T1000 (cell line): ENCODE measurements at regions not wholly inside any gene's neighbourhood (a gene's known extent, or its start where the extent isn't known, plus 50 kb on each side); places are given as distances from the start of the nearest gene placed in this dataset.
"Not testable (repeated sequence)": the region's sequence is repeated elsewhere in the genome, so short reads cannot be mapped to it uniquely, and the experiment has no call there.

Experiments used
- DNase-seq: peaks from one replicate; lab custom pipeline; 2025; ENCODE audit warnings: mixed read lengths; lab: John Stamatoyannopoulos, UW

GRCh38 chr9:90459321-90459720, 183.3 kb downstream of the DIRAS2 start:
- no peak for DNase-seq

- no peak for DNase-seq
Measured at GRCh38 chr9:90460220-90460619, 182.4 kb downstream of the DIRAS2 start.

- DNase-seq = no peak
Measured at GRCh38 chr9:90464978-90465377, 177.6 kb downstream of the DIRAS2 start.

DNA sequence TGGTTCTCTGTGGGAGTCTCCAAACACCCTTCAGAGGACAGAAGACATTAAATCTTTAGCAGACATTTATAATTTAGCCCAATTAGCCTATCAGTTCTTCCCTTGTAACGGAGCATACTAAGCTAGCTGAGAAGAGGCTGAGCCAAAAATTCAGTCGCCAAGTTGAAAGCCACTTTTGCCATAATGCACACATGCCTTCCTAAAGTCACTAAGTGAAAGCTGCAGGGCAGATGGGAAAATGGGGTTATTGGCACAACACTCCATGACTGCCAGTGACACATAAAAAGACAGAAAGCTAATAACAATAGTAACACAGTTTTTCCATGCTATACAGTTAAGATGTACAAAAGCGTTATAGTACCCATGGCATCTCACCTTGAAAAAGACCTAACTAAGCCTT, 176.2 kb downstream of the DIRAS2 start:
- DNase-seq = no peak

GRCh38 chr9:90469435-90469834, 173.2 kb downstream of the DIRAS2 start:
- DNase-seq = no peak

- DNase-seq = no peak
Measured at GRCh38 chr9:90469865-90470387, 172.7 kb downstream of the DIRAS2 start.

- no peak for DNase-seq
Measured at GRCh38 chr9:90476058-90476457, 166.6 kb downstream of the DIRAS2 start.

- DNase-seq = no peak
Measured at GRCh38 chr9:90477535-90477934, 165.1 kb downstream of the DIRAS2 start.

- DNase-seq = no peak
Measured at GRCh38 chr9:90478821-90479220, 163.8 kb downstream of the DIRAS2 start.

DNA sequence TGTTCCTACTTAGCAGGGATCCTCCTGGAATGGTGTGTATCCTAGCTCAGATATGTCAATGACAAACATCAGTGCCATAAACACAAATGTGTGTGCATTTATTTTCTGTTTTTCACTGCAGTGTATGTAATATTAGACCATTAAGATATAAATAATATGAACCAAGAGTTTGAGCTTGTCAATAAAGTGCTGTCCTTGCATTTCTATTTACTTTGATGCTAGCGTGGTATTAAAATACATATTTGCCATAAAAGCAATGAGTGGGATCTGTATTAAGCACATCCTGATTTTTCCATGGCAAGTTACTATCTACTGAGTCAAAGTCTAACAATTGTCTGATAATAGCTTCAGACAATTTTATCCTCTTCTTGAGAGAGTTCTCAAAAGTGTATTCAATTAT, 157.6 kb downstream of the DIRAS2 start:
- DNase-seq = no peak

DNA sequence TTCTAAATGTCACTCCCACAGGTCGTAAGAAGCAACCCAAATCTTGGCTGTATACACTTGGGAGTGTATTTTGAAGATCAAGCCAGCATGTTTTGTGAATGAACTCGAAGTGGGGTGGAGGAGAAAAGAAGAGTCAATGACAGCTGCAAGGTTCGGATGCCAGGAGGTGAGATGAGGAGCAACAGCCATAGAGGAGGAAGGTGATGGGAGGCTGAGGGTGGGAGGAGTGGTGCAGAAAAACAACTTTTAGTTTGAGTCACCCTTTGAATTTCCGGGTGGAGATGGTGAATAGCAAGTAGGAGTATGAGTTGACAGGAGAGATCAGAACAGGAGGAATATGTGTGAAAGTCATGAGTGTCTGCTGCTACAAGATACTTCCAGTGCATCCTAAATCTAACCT, 153.6 kb downstream of the DIRAS2 start:
- no peak for DNase-seq

DNA sequence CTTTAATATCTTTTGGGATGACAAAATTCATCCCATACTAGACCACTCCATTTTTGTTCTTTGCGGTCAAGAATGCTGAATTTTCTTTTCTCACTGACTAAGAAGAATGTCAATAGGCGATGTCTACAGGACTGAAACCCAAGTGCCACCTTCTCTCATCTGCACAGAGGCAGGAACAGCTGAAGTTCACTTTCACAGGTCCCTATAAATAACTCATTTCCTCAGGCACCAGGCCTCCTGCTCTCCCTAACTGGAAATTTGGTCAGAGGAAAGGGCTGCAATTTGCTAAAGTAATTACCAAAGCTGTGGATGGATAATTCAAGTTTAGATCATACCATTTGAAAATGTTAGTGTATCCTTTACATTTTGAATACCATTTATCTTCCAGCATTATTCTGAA, 142.9 kb downstream of the DIRAS2 start:
- DNase-seq = no peak

- DNase-seq = no peak
Measured at GRCh38 chr9:90502134-90502533, 140.5 kb downstream of the DIRAS2 start.

DNA sequence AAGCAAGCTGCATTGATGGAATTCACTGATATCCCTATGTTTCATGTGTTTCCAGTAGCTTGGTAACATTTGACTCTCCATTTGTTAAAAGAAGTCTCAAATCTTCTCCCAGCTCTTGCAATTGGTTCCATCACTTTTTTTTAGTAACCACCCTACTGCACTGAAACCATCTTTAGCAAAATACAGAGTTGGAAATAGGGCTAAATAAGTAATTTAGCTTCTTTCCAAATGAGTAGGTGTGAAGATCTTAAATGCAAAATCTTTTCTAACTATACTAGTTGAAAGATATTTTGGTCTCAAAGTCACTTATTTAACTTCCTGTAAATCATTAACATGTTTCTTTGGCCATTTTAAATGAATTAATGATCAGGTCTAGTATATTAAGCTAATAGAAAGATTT, 138.1 kb downstream of the DIRAS2 start:
- no peak for DNase-seq

DNA sequence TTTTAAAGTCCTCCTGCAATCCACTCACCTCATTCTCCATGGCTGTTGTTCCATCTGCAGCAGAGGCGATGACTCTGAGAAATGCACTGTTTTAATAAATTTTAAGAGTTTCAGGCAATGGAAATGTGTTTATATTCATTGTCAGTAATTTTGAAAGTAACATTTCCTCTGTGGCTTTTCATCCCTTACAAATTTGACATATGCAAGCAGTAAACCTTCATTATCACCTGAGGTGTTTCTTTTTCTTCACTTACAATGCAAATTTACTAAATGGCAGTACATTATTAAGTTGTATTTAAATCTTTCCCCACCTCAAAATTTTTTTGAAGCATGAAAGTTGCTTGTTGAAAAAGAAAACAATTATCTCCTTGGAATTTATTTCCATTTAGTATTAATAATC, 136.9 kb downstream of the DIRAS2 start:
- DNase-seq = no peak

DNA sequence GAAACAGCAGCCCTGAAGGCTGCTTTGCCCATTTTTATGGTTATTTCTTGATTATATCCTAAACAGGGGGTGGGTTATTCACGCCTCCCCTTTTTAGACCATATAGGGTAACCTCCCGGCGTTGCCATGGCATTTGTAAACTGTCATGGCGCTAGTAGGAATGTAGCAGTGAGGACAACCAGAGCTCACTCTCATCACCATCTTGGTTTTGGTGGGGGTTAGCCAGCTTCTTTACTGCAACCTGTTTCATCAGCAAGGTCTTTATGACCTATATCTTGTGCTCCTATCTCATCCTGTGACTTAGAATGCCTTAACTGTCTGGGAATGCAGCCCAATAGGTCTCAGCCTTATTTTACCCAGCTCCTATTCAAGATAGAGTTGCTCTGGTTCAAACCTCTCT, 136.2 kb downstream of the DIRAS2 start:
- DNase-seq = not testable (repeated sequence)

GRCh38 chr9:90507621-90508020, 135.0 kb downstream of the DIRAS2 start:
- no peak for DNase-seq

DNA sequence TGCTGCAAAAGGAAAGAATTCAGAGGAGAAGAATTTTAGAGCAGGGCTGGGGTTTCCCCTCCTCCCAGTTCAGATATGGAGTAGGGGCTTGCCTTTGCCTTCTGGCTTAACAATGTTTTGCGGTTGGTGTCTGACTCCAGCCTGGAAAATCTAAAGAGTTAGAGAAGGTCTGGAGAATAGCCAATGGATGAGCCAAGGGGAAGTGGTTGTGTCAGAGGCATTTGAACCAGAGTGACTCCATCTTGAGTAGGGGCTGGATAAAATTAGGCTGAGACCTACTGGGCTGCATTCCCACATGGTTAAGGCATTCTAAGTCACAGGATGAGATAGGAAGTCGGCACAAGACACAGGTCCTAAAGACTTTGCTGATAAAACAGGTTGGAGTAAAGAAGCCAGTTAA, 133.7 kb downstream of the DIRAS2 start:
- DNase-seq = no peak

DNA sequence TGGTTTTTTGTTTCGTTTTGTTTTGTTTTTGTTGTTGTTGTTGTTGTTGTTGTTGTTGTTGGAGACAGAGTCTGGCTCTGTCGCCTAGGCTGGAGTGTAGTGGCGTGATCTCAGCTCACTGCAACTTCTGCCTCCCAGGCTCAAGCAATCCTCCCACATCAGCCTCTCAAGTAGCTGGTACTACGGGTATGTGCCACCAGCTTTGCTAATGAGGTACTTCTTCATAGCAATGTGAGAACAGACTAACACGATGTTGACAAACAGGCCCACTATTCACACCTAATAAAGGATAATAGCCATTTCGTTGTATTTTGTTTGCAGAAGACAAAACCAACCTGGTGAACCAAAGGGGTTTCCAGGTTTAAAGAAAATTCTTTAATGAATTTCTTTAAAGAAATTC, 130.9 kb downstream of the DIRAS2 start:
- DNase-seq = no peak

- DNase-seq = no peak
Measured at GRCh38 chr9:90514877-90515276, 127.7 kb downstream of the DIRAS2 start.

- DNase-seq = no peak
Measured at GRCh38 chr9:90515510-90515909, 127.1 kb downstream of the DIRAS2 start.

- no peak for DNase-seq
Measured at GRCh38 chr9:90517103-90517502, 125.5 kb downstream of the DIRAS2 start.

GRCh38 chr9:90521811-90522570, 120.6 kb downstream of the DIRAS2 start:
- DNase-seq = no peak

GRCh38 chr9:90523958-90524357, 118.7 kb downstream of the DIRAS2 start:
- DNase-seq = no peak
